CD4-positive, CD25-positive, alpha-beta regulatory T cell (primary cell): ENCODE measurements at regions not wholly inside any gene's neighbourhood (a gene's known extent, or its start where the extent isn't known, plus 50 kb on each side); places are given as distances from the start of the nearest gene placed in this dataset.

Source experiments
- ATAC-seq, 2 donors: fragments of 150-1000 bp; cut with Tn5 transposase; one replicate each; pipeline ENCODE4 v1.10.0; 2021; ENCODE audit warnings: low read depth in 2 of 2, moderate number of reproducible peaks in 2 of 2, moderate library complexity in 1 of 2
- DNase-seq, 3 donors: peaks; one replicate each; pipeline versions ENCODE4 v3.0.0 to v3.0.0-alpha.2; 2012 to 2022; ENCODE audit warnings: mixed read lengths in 1 of 3
- H3K27ac ChIP-seq: one replicate; pipeline ENCODE4 v1.7.0; 2013; ENCODE audit warnings: mild to moderate bottlenecking, low read length; ENCODE audit not compliant: insufficient read depth, poor library complexity, severe bottlenecking
- H3K27me3 ChIP-seq: one replicate; pipeline ENCODE4 v1.7.0; 2013; ENCODE audit warnings: low read length; ENCODE audit not compliant: control insufficient read depth, insufficient read depth
- H3K36me3 ChIP-seq: one replicate; pipeline ENCODE4 v1.7.0; 2013; ENCODE audit warnings: mild to moderate bottlenecking, low read length, moderate library complexity; ENCODE audit not compliant: control insufficient read depth, insufficient read depth
- H3K4me1 ChIP-seq: 2 replicates; pipeline ENCODE4 v1.7.0; 2013; ENCODE audit warnings: mild to moderate bottlenecking, low read length; ENCODE audit not compliant: insufficient read depth, control insufficient read depth, poor library complexity, severe bottlenecking
- H3K4me3 ChIP-seq: one replicate; pipeline ENCODE4 v1.7.0; 2013; ENCODE audit warnings: low read depth, mild to moderate bottlenecking, low read length, moderate library complexity
- H3K9me3 ChIP-seq, 2 experiments: 1 replicate in 1 of 2; 2 replicates in 1 of 2; pipeline ENCODE4 v1.7.0; 2013; ENCODE audit warnings: low read length in 2 of 2, mild to moderate bottlenecking in 1 of 2, moderate library complexity in 1 of 2; ENCODE audit not compliant: control insufficient read depth in 2 of 2
- H3K27ac Mint-ChIP-seq, 3 donors: one replicate each; pipeline ENCODE4 v1.8.0; 2020 to 2022; ENCODE audit warnings: mild to moderate bottlenecking in 3 of 3, mixed read lengths in 3 of 3, moderate library complexity in 2 of 3
- H3K27me3 Mint-ChIP-seq: one replicate; pipeline ENCODE4 v1.8.0; 2022; ENCODE audit warnings: mild to moderate bottlenecking, mixed read lengths
- H3K36me3 Mint-ChIP-seq: one replicate; pipeline ENCODE4 v1.8.0; 2020; ENCODE audit warnings: mixed read lengths
- H3K4me1 Mint-ChIP-seq, 4 donors: one replicate each; pipeline ENCODE4 v1.8.0; 2020 to 2022; ENCODE audit warnings: mixed read lengths in 4 of 4, mild to moderate bottlenecking in 1 of 4
- H3K4me3 Mint-ChIP-seq, 4 donors: one replicate each; pipeline ENCODE4 v1.8.0; 2020 to 2022; ENCODE audit warnings: mild to moderate bottlenecking in 4 of 4, mixed read lengths in 4 of 4, moderate library complexity in 3 of 4
- H3K9me3 Mint-ChIP-seq, 7 donors: one replicate each; pipeline ENCODE4 v1.8.0; 2020 to 2022; ENCODE audit warnings: mixed read lengths in 7 of 7, mild to moderate bottlenecking in 3 of 7, moderate library complexity in 2 of 7

GRCh38 chr5:106189121-106189809, 1481.5 kb downstream of the EFNA5 start:
- H3K27me3 Mint-ChIP-seq = no peaks in the 10 kb centered on the region
- Histone ChIP-seq H3K36me3 (no peaks in the 10 kb centered on the region), H3K9me3 (no peaks in the 10 kb centered on the region), H3K4me1 (no peaks in the 10 kb centered on the region), H3K27ac (no peak overlapping the region), H3K4me3 (no peak overlapping the region), H3K27me3 (no peaks in the 10 kb centered on the region)
- H3K9me3 Mint-ChIP-seq = peaks cover 0 to 18% (median 4%) of the 10 kb centered on the region in 7 donors
- no peaks in the 10 kb centered on the region for H3K4me1 Mint-ChIP-seq
- no peaks in the 10 kb centered on the region for H3K36me3 Mint-ChIP-seq
- ATAC-seq (no peak), DNase-seq (no peak)
- H3K27ac Mint-ChIP-seq = no peak overlapping the region
- no peak overlapping the region for H3K4me3 Mint-ChIP-seq

- Mint-ChIP-seq H3K4me3 (no peak overlapping the region), H3K36me3 (no peaks in the 10 kb centered on the region), H3K27ac (peak overlapping the region in 1 of 3 donors; percentile 29), H3K27me3 (no peaks in the 10 kb centered on the region), H3K4me1 (no peaks in the 10 kb centered on the region), H3K9me3 (peaks cover 0 to 19% (median 4%) of the 10 kb centered on the region in 7 donors)
- Histone ChIP-seq H3K36me3 (no peaks in the 10 kb centered on the region), H3K27ac (no peak overlapping the region), H3K4me3 (no peak overlapping the region), H3K4me1 (no peaks in the 10 kb centered on the region), H3K27me3 (no peaks in the 10 kb centered on the region), H3K9me3 (peaks cover 0 to 2% of the 10 kb centered on the region in 2 experiments)
- DNase-seq (no peak), ATAC-seq (no peak)
Observed at GRCh38 chr5:106185661-106186081, 1485.1 kb downstream of the EFNA5 start.

GRCh38 chr5:106174903-106175302, 1495.8 kb downstream of the EFNA5 start:
- peaks cover 0 to 21% (median 11%) of the 10 kb centered on the region in 7 donors for H3K9me3 Mint-ChIP-seq
- no peaks in the 10 kb centered on the region for H3K4me1 ChIP-seq
- no peaks in the 10 kb centered on the region for H3K36me3 Mint-ChIP-seq
- no peaks in the 10 kb centered on the region for H3K27me3 ChIP-seq
- no peaks in the 10 kb centered on the region for H3K4me1 Mint-ChIP-seq
- no peaks in the 10 kb centered on the region for H3K27me3 Mint-ChIP-seq
- H3K4me3 Mint-ChIP-seq = no peak overlapping the region
- no peak for ATAC-seq
- H3K9me3 ChIP-seq = no peaks in the 10 kb centered on the region
- H3K4me3 ChIP-seq = no peak overlapping the region
- no peaks in the 10 kb centered on the region for H3K36me3 ChIP-seq
- H3K27ac Mint-ChIP-seq = no peak overlapping the region
- H3K27ac ChIP-seq = no peak overlapping the region
- no peak for DNase-seq

- DNase-seq (no peak), ATAC-seq (no peak)
- H3K36me3 ChIP-seq = no peaks in the 10 kb centered on the region
- Mint-ChIP-seq H3K36me3 (no peaks in the 10 kb centered on the region), H3K4me1 (no peaks in the 10 kb centered on the region), H3K4me3 (no peak overlapping the region), H3K27me3 (no peaks in the 10 kb centered on the region), H3K9me3 (peaks cover 2 to 36% (median 11%) of the 10 kb centered on the region in 7 donors), H3K27ac (no peak overlapping the region)
- no peaks in the 10 kb centered on the region for H3K27me3 ChIP-seq
- no peaks in the 10 kb centered on the region for H3K9me3 ChIP-seq
- H3K4me1 ChIP-seq = no peaks in the 10 kb centered on the region
- no peak overlapping the region for H3K27ac ChIP-seq
- H3K4me3 ChIP-seq = no peak overlapping the region
Observed at GRCh38 chr5:106172681-106173532, 1497.8 kb downstream of the EFNA5 start.

GRCh38 chr5:106171708-106172107, 1499.0 kb downstream of the EFNA5 start:
- no peak for ATAC-seq
- H3K36me3 ChIP-seq = no peaks in the 10 kb centered on the region
- H3K27me3 ChIP-seq = no peaks in the 10 kb centered on the region
- H3K4me3 Mint-ChIP-seq = no peak overlapping the region
- H3K27me3 Mint-ChIP-seq = no peaks in the 10 kb centered on the region
- no peaks in the 10 kb centered on the region for H3K36me3 Mint-ChIP-seq
- no peak overlapping the region for H3K4me3 ChIP-seq
- H3K9me3 Mint-ChIP-seq = peaks cover 2 to 31% (median 9%) of the 10 kb centered on the region in 7 donors
- H3K27ac Mint-ChIP-seq = no peak overlapping the region
- no peaks in the 10 kb centered on the region for H3K4me1 Mint-ChIP-seq
- no peaks in the 10 kb centered on the region for H3K4me1 ChIP-seq
- no peak overlapping the region for H3K27ac ChIP-seq
- no peaks in the 10 kb centered on the region for H3K9me3 ChIP-seq
- no peak for DNase-seq

- H3K36me3 ChIP-seq = no peaks in the 10 kb centered on the region
- peaks cover 2 to 31% (median 11%) of the 10 kb centered on the region in 7 donors for H3K9me3 Mint-ChIP-seq
- H3K27me3 ChIP-seq = no peaks in the 10 kb centered on the region
- no peak overlapping the region for H3K4me3 ChIP-seq
- DNase-seq (no peak), ATAC-seq (no peak)
- H3K9me3 ChIP-seq = no peaks in the 10 kb centered on the region
- H3K4me1 Mint-ChIP-seq = no peaks in the 10 kb centered on the region
- no peak overlapping the region for H3K27ac Mint-ChIP-seq
- H3K4me1 ChIP-seq = no peaks in the 10 kb centered on the region
- H3K36me3 Mint-ChIP-seq = no peaks in the 10 kb centered on the region
- no peak overlapping the region for H3K4me3 Mint-ChIP-seq
- no peak overlapping the region for H3K27ac ChIP-seq
- H3K27me3 Mint-ChIP-seq = no peaks in the 10 kb centered on the region
Observed at GRCh38 chr5:106171132-106171531, 1499.6 kb downstream of the EFNA5 start.

GRCh38 chr5:106167766-106168165, 1503.0 kb downstream of the EFNA5 start:
- Histone ChIP-seq H3K36me3 (no peaks in the 10 kb centered on the region), H3K27me3 (no peaks in the 10 kb centered on the region), H3K4me3 (no peak overlapping the region), H3K27ac (no peak overlapping the region), H3K4me1 (no peaks in the 10 kb centered on the region), H3K9me3 (no peaks in the 10 kb centered on the region)
- DNase-seq (no peak), ATAC-seq (no peak)
- Mint-ChIP-seq H3K36me3 (no peaks in the 10 kb centered on the region), H3K27me3 (no peaks in the 10 kb centered on the region), H3K4me1 (no peaks in the 10 kb centered on the region), H3K9me3 (peaks cover 5 to 31% (median 9%) of the 10 kb centered on the region in 7 donors), H3K27ac (no peak overlapping the region), H3K4me3 (no peak overlapping the region)
